ENCODE measurements at regions not wholly inside any gene's neighbourhood (a gene's known extent, or its start where the extent isn't known, plus 50 kb on each side); places are given as distances from the start of the nearest gene placed in this dataset.

- H3K4me1 ChIP-seq (ENCODE audit: insufficient read depth, low read length, poor library complexity, severe bottlenecking) = no peaks in the 10 kb centered on the region
Measured at GRCh38 chr18:30186245-30186644, 856.3 kb downstream of the DSC3 start.

GRCh38 chr18:30177056-30177455, 865.5 kb downstream of the DSC3 start:
- POLR2A ChIA-PET (ENCODE audit: low non-redundant PET) = no interaction called here
- intact Hi-C loops (cut with micrococcal nuclease; ENCODE audit: unreplicated experiment) = no loop called here
- Histone ChIP-seq H3K9me3 (ENCODE audit: low read depth, low read length, poor library complexity, severe bottlenecking) (peaks cover 4% of the 10 kb centered on the region), H3K4me3 (ENCODE audit: low read depth, low read length, poor library complexity, severe bottlenecking) (no peak overlapping the region), H3K27ac (ENCODE audit: low read depth, low read length, poor library complexity, severe bottlenecking) (no peak overlapping the region), H3K36me3 (ENCODE audit: insufficient read depth, low read length, poor library complexity, severe bottlenecking) (no peaks in the 10 kb centered on the region), H3K27me3 (replicated peaks; ENCODE audit: insufficient read depth, low read depth, low read length, poor library complexity) (no peaks in the 10 kb centered on the region), H3K4me1 (ENCODE audit: insufficient read depth, low read length, poor library complexity, severe bottlenecking) (no peaks in the 10 kb centered on the region)
- BruUV-seq (replicated peaks) = no TSS peak
- no peak for DNase-seq (ENCODE audit: low spot score)
- CTCF ChIA-PET = no interaction called here
- TF ChIP-seq CTCF (conservative IDR thresholded peaks at IDR 0.05; ENCODE audit: low read depth, low read length) (no peak), EZH2 (IDR thresholded peaks at IDR 0.05; ENCODE audit: borderline replicate concordance, low read depth, low read length, poor library complexity, severe bottlenecking) (no peak)

More at GRCh38 chr18:30186245-30186644, 856.3 kb downstream of the DSC3 start:
- Histone ChIP-seq H3K4me3 (ENCODE audit: low read depth, low read length, poor library complexity, severe bottlenecking) (no peak overlapping the region), H3K27me3 (replicated peaks; ENCODE audit: insufficient read depth, low read depth, low read length, poor library complexity) (no peaks in the 10 kb centered on the region), H3K36me3 (ENCODE audit: insufficient read depth, low read length, poor library complexity, severe bottlenecking) (no peaks in the 10 kb centered on the region), H3K9me3 (ENCODE audit: low read depth, low read length, poor library complexity, severe bottlenecking) (peaks cover 13% of the 10 kb centered on the region), H3K27ac (ENCODE audit: low read depth, low read length, poor library complexity, severe bottlenecking) (no peak overlapping the region)
- CTCF ChIA-PET = no interaction called here
- no TSS peak for BruUV-seq (replicated peaks)
- intact Hi-C loops (cut with micrococcal nuclease; ENCODE audit: unreplicated experiment) = no loop called here
- POLR2A ChIA-PET (ENCODE audit: low non-redundant PET) = no interaction called here
- TF ChIP-seq CTCF (conservative IDR thresholded peaks at IDR 0.05; ENCODE audit: low read depth, low read length) = no peak
- TF ChIP-seq EZH2 (IDR thresholded peaks at IDR 0.05; ENCODE audit: borderline replicate concordance, low read depth, low read length, poor library complexity, severe bottlenecking) = no peak
- DNase-seq (ENCODE audit: low spot score) = no peak

GRCh38 chr18:30175621-30176225, 866.8 kb downstream of the DSC3 start:
- DNase-seq (ENCODE audit: low spot score) = no peak
- ChIA-PET POLR2A (ENCODE audit: low non-redundant PET) (no interaction called here), CTCF (no interaction called here)
- H3K27ac ChIP-seq (ENCODE audit: low read depth, low read length, poor library complexity, severe bottlenecking) = no peak overlapping the region
- BruUV-seq (replicated peaks) = no TSS peak
- TF ChIP-seq CTCF (conservative IDR thresholded peaks at IDR 0.05; ENCODE audit: low read depth, low read length) (no peak), EZH2 (IDR thresholded peaks at IDR 0.05; ENCODE audit: borderline replicate concordance, low read depth, low read length, poor library complexity, severe bottlenecking) (no peak)
- peaks cover 4% of the 10 kb centered on the region for H3K9me3 ChIP-seq (ENCODE audit: low read depth, low read length, poor library complexity, severe bottlenecking)
- intact Hi-C loops (cut with micrococcal nuclease; ENCODE audit: unreplicated experiment) = no loop called here
- H3K4me1 ChIP-seq (ENCODE audit: insufficient read depth, low read length, poor library complexity, severe bottlenecking) = no peaks in the 10 kb centered on the region
- H3K36me3 ChIP-seq (ENCODE audit: insufficient read depth, low read length, poor library complexity, severe bottlenecking) = no peaks in the 10 kb centered on the region
- H3K27me3 ChIP-seq (replicated peaks; ENCODE audit: insufficient read depth, low read depth, low read length, poor library complexity) = no peaks in the 10 kb centered on the region
- no peak overlapping the region for H3K4me3 ChIP-seq (ENCODE audit: low read depth, low read length, poor library complexity, severe bottlenecking)

Measured in A673 (cell line).